HL-60 (cell line): ENCODE measurements at regions not wholly inside any gene's neighbourhood (a gene's known extent, or its start where the extent isn't known, plus 50 kb on each side); places are given as distances from the start of the nearest gene placed in this dataset.

Source experiments
- DNase-seq, 2 experiments: peaks; one replicate each; pipeline ENCODE4 v3.0.0-alpha.2; 2010 to 2020; ENCODE audit warnings: low read depth in 1 of 2, low spot score in 1 of 2
- H3K27ac ChIP-seq: fragments of 250-450 bp; sonication (Bioruptor Pico); replicated peaks from 2 replicates; pipeline ENCODE4 v1.5.1; 2020; ENCODE audit warnings: mild to moderate bottlenecking, moderate library complexity
- H3K27me3 ChIP-seq: fragments of 250-450 bp; sonication (Bioruptor Pico); 2 replicates; pipeline ENCODE4 v1.5.1; 2021; ENCODE audit warnings: mild to moderate bottlenecking, moderate library complexity; ENCODE audit not compliant: insufficient read depth, poor library complexity, severe bottlenecking
- H3K4me3 ChIP-seq: replicated peaks from 2 replicates; pipeline ENCODE4 v1.5.1; 2011; ENCODE audit warnings: mild to moderate bottlenecking, control low read depth, low read length; ENCODE audit not compliant: insufficient read depth
- GABPA ChIP-seq: IDR thresholded peaks from 2 replicates; pipeline ENCODE4 v1.6.1; 2012; ENCODE audit warnings: low read depth
- POLR2AphosphoS5 ChIP-seq: IDR thresholded peaks from 2 replicates; pipeline ENCODE4 v1.6.1; 2012; ENCODE audit warnings: low read depth
- SPI1 ChIP-seq: IDR thresholded peaks from 2 replicates; pipeline ENCODE4 v1.6.1; 2012; ENCODE audit warnings: low read depth, mild to moderate bottlenecking, borderline replicate concordance
- TF ChIP-seq, protein P1 (sequence below): IDR thresholded peaks from 2 replicates; pipeline ENCODE4 v1.6.1; 2012; ENCODE audit warnings: low read depth; ENCODE audit not compliant: insufficient replicate concordance
- TF ChIP-seq, protein P2 (sequence below): IDR thresholded peaks from one replicate; pipeline ENCODE4 v1.5.1; 2011; ENCODE audit warnings: low read length, control low read depth, inconsistent platforms; ENCODE audit not compliant: insufficient read depth

DNA sequence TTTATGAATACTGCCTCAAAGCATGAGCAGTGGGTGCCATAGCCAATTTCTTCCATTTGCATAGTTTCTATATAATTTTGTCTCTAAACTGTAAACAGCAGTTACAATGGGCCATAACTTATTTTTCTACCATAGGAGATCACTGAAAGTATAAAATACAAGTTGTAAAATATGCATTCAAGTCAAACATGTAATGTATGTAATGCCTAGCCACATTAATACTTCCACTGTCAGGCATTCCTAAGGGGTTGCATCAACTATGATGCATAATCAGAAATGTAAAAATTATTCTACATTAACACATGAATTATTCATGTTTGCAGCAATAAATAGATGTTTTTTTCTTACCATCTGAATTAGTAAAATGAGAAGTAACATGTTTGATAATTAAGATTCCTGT is 560.3 kb upstream of the ZP4 start:
- TF ChIP-seq, protein P1, sequence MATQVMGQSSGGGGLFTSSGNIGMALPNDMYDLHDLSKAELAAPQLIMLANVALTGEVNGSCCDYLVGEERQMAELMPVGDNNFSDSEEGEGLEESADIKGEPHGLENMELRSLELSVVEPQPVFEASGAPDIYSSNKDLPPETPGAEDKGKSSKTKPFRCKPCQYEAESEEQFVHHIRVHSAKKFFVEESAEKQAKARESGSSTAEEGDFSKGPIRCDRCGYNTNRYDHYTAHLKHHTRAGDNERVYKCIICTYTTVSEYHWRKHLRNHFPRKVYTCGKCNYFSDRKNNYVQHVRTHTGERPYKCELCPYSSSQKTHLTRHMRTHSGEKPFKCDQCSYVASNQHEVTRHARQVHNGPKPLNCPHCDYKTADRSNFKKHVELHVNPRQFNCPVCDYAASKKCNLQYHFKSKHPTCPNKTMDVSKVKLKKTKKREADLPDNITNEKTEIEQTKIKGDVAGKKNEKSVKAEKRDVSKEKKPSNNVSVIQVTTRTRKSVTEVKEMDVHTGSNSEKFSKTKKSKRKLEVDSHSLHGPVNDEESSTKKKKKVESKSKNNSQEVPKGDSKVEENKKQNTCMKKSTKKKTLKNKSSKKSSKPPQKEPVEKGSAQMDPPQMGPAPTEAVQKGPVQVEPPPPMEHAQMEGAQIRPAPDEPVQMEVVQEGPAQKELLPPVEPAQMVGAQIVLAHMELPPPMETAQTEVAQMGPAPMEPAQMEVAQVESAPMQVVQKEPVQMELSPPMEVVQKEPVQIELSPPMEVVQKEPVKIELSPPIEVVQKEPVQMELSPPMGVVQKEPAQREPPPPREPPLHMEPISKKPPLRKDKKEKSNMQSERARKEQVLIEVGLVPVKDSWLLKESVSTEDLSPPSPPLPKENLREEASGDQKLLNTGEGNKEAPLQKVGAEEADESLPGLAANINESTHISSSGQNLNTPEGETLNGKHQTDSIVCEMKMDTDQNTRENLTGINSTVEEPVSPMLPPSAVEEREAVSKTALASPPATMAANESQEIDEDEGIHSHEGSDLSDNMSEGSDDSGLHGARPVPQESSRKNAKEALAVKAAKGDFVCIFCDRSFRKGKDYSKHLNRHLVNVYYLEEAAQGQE = no peak
- no peak for TF ChIP-seq SPI1
- TF ChIP-seq, protein P2, sequence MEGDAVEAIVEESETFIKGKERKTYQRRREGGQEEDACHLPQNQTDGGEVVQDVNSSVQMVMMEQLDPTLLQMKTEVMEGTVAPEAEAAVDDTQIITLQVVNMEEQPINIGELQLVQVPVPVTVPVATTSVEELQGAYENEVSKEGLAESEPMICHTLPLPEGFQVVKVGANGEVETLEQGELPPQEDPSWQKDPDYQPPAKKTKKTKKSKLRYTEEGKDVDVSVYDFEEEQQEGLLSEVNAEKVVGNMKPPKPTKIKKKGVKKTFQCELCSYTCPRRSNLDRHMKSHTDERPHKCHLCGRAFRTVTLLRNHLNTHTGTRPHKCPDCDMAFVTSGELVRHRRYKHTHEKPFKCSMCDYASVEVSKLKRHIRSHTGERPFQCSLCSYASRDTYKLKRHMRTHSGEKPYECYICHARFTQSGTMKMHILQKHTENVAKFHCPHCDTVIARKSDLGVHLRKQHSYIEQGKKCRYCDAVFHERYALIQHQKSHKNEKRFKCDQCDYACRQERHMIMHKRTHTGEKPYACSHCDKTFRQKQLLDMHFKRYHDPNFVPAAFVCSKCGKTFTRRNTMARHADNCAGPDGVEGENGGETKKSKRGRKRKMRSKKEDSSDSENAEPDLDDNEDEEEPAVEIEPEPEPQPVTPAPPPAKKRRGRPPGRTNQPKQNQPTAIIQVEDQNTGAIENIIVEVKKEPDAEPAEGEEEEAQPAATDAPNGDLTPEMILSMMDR = no peak
- TF ChIP-seq POLR2AphosphoS5 = no peak
- TF ChIP-seq GABPA = no peak
- no peak for DNase-seq
- Histone ChIP-seq H3K27ac (no peak overlapping the region), H3K4me3 (no peak overlapping the region), H3K27me3 (no peaks in the 10 kb centered on the region)

DNA sequence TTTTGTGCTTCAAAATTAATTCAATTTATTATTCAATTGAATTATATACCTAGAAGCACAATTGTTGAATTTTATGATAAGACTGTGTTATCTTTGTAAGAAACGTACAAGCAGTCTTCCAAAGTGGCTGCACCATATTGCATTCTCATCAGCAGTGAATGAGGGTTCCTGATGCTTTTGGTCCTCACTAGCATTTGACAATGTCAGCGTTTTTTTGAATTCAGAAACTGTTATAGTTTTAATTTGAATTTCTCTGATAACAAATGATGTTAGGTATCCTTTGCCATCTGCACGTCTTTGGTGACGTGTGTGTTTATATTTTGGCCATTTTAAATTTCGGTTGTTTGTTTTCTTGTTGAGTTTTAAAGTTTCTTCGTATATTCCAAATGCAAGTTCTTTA is 553.0 kb upstream of the ZP4 start:
- H3K27ac ChIP-seq = no peak overlapping the region
- no peak overlapping the region for H3K4me3 ChIP-seq
- no peak for DNase-seq
- H3K27me3 ChIP-seq = no peaks in the 10 kb centered on the region
- TF ChIP-seq SPI1 = no peak
- TF ChIP-seq, protein P1 = no peak
- no peak for TF ChIP-seq GABPA
- TF ChIP-seq POLR2AphosphoS5 = no peak
- TF ChIP-seq, protein P2 = no peak

DNA sequence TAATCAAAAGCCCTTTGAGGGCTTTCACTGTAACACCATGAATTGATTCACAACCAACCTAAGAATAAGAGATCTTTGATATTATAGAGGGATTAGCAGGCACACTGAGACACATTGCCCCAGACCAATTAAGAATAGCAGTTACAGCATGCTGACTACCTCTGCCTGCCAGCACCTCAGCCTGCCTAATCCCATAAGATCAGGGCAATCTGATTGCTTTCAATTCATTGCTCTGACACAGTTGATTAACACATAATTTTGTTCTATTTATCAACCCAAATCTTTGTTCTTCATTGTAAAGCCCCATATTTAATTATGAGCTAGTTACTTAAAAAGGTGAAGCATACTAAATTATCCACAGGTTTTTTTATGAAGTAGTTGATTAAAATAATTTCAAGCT is 548.8 kb upstream of the ZP4 start:
- no peak for DNase-seq
- Histone ChIP-seq H3K27ac (no peak overlapping the region), H3K4me3 (no peak overlapping the region), H3K27me3 (no peaks in the 10 kb centered on the region)
- TF ChIP-seq SPI1 (no peak), POLR2AphosphoS5 (no peak), GABPA (no peak)
- TF ChIP-seq, protein P1 = no peak
- TF ChIP-seq, protein P2 = no peak
